GM21447 (cell line): ENCODE measurements at regions not wholly inside any gene's neighbourhood (a gene's known extent, or its start where the extent isn't known, plus 50 kb on each side); places are given as distances from the start of the nearest gene placed in this dataset.

Source experiments
- ATAC-seq: cut with Tn5 transposase; IDR thresholded peaks from one replicate; pipeline ENCODE4 v1.9.1; 2021; ENCODE audit not compliant: unreplicated experiment

DNA sequence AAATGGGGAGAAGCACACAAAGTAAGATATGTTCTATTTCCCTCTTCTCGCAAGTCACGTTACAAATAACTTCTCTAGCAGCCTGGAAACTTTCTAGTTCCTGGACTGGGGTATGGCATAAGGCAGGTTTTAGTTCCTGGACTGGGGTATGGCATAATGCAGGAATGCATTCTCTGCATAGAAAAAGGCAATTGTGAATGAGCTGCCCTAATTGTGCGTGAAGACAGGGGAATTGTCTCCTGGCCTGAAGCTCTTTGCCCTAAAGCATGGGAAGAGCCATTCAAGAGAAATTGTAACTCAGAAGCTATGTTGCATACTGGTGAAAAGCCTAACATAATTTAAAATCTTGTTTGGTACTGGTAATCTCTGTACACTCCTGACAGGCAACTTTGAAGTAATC is 54.3 kb upstream of the CBLB start:
- no peak for ATAC-seq

DNA sequence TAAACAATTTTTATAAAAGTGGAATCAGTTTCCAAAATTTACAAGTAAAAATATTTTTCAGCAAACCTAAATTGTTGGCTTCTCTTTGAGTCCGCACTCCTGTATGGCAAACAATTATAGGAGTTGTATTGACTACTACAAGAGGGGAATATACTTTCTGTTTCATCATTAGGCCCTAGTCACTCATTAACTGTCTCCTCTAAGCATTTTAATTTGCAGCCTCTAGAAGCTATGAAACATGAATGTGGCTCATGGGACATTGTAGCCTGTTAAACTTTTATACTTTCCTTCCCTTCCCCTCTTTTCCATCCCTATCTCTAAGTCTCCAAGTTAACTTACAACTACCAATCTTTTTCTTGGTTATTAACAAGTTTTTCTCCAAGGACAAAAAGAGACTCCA is 58.9 kb upstream of the CBLB start:
- ATAC-seq, result no peak

GRCh38 chr3:105930733-105931132 is 61.9 kb upstream of the CBLB start:
- no peak for ATAC-seq

DNA sequence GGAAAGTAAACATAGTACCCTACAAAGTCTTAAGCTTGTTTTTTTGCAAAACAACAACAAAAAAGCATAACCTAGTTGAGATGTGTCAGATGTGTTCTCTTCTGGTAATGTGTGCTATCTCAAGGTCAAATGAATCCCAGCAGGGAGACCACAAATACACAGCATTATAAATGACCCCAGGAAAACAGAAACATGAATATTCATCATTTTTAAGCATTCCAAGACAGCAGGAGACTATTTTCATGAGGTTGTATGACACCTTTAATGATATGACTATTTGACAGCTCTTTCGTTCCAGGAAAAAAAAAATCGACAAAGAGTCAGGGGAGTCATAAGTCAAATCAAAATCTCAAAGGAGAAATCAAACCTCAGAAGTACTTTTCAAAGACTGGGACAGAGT is 62.7 kb upstream of the CBLB start:
- ATAC-seq, result no peak

GRCh38 chr3:105933871-105934270 is 65.1 kb upstream of the CBLB start:
- no peak for ATAC-seq

DNA sequence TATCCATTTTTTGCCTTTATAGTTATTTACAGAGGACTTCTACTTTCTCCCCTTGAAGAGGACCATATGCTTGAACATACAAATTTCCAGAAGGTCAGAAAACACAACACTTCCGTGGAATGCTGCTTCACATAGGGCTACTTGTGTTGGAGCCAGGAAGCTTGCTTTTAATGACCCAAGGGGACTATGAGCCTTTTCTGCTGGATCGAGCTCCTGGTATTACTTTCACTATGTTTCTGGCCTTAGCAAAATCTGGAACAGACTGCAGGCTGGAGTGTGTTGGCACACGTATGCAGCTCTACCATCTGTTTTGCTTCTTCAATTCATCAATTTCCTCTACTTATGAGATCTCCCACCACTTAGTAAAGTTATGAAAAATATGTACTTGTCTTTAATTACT is 69.3 kb upstream of the CBLB start:
- ATAC-seq, result no peak

- no peak for ATAC-seq
Observed at GRCh38 chr3:105938806-105939205, 70.0 kb upstream of the CBLB start.

GRCh38 chr3:105944276-105944675 is 75.5 kb upstream of the CBLB start:
- no peak for ATAC-seq

- ATAC-seq, result no peak
Observed at GRCh38 chr3:105944721-105945120, 75.9 kb upstream of the CBLB start.

- no peak for ATAC-seq
Observed at GRCh38 chr3:105948101-105948500, 79.3 kb upstream of the CBLB start.

GRCh38 chr3:105950881-105951600 is 82.2 kb upstream of the CBLB start:
- ATAC-seq, result no peak

DNA sequence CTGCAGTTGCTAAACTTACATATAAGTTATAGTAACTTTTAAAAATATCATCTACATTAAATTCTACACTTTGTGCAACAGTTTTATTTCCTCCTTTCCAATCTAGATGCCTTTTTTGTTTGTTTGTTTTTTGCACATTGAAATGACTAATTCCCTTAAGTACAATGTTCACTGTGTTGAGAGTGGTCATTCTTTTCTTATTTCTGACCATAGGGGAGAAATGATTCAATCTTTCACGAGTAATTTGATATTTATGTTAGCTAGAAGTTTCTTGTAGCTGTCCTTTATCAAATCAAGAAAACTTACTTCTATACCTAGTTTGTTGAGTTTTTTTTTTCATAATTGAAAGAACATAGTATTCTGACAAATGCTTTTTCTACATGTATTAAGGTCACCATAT is 85.0 kb upstream of the CBLB start:
- ATAC-seq, result no peak

- ATAC-seq, result no peak
Observed at GRCh38 chr3:105956306-105956705, 87.5 kb upstream of the CBLB start.

GRCh38 chr3:105957722-105958121 is 88.9 kb upstream of the CBLB start:
- no peak for ATAC-seq

DNA sequence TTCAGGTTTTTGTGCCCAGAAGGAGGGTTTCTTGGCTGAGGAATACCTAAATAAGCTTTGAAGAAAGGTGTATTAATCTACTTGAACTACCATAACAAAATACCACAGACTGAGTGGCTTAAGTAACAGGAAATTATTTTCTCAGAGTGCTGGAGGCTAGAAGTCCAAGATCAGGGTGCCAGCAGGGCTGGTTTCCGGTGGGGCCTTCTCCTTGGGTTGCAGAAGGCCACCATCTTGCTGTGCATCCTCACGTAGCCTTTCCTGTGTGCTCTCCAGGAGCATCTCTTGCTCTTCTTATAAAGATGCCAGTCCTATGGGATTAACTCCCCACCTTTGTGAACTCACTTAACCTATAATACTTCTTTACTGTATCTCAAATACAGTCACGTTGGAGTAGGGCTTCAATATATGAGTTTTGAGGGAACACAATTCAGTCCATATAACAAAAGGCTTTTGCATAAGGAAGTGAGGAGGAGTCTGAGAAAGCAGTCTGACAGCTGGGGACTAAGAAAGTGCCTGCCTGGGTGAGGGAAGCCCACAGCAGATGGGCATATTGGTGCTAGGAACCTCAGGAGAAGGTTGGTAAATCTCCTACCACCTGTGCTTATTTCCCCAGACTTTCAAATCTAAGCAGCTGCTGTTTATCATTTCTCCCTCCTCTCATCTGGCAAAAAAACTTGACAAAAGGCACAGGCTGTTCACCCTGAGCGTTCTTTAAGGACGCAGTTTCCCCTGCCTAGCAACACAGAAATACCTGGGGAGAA is 89.6 kb upstream of the CBLB start:
- no peak for ATAC-seq

- ATAC-seq, result no peak
Observed at GRCh38 chr3:105959851-105960250, 91.0 kb upstream of the CBLB start.

DNA sequence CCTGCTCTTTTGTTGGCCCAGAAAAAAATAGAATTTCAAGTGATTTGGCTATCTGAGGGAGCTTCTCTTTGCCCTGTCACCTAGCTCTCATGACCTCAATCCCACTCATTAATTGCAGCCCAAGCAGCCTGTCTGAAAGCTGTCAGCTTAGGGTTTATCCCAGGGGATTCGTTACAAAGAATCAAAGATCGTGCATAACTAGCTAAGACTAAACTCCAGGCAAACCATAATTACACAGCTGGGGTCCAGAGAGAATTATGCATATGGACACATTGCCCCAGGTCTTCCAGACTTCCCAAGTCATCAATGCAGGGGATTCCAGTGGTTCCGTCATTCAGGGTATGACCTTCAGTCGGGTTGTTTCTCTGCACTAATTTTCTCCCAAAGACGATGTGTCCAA is 91.6 kb upstream of the CBLB start:
- ATAC-seq, result no peak

- no peak for ATAC-seq
Observed at GRCh38 chr3:105963161-105963560, 94.3 kb upstream of the CBLB start.

DNA sequence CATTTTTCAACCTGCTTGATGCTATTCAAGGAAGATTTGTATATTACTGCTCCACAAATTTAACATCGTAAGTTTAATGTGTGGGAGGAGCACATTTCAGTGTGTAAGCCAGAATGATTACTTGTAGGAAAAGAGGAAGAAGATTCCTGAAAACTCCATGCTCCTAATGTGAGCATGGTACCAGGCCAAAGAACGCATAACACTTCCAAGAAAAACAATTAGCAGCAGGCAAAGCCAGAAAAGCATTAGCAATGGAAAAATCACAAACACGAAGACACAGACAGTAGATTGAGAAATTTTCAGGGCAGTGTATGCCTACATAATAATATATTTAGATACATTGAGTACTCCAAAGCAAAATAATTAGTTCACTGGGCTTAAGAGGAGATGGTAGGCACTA is 96.6 kb upstream of the CBLB start:
- ATAC-seq, result no peak

DNA sequence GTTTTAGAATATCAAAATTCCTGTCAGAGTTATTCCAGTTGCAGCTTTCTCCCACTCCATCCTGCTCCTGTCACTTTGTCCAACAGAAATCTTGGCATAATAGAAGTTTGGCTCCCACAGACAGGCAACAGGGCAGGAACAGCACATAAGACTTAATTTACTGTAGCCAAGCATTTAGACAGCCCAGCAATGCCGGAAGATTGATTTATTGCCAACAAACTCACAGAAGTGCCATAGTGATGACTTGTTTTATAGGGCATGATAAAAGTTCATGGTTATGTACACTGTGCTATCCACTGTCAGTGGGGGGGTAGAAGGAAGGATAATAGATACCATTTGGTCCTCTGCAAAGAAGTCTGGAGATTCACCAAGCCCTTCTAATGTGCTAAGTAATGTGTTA is 98.3 kb upstream of the CBLB start:
- ATAC-seq, result no peak

DNA sequence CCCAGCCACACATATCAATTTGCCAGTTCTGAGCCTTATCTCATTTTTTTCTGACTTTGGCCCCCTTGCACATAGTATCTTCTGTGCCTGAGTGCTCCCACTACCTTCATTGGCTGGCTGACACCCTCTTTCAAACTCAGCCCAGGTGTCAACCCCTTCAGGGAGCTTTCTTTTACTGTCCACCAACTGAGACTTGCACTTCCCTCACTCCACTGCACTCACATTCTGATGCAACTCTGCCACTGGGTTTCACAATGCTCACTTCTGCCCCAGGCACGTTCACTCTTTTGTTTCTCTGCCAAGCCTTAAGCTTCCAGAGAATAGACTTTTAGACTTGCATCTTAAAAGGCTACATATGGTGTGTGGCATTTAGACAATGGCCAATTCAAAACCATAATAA is 101.5 kb upstream of the CBLB start:
- no peak for ATAC-seq

- ATAC-seq, result no peak
Observed at GRCh38 chr3:105972069-105972468, 103.3 kb upstream of the CBLB start.

DNA sequence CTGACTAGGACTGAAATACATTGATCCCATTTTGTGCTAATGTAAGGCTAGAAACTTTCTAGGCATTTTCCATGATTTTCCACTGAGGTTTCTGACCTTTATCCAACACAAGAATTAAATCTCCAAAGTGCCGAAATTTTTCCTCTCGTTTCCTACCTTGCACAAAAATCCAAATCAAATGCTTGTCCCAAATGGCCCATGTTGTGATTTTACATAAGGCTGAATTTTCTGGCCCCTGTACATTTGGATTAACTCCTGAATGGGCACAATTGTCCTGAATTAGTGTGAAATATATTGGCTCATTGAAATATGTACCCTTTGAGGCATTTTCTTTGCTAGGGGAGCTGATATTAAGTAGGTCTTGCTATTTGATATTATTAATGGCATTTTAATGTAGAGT is 105.6 kb upstream of the CBLB start:
- ATAC-seq, result no peak
